ENCODE measurements at regions not wholly inside any gene's neighbourhood (a gene's known extent, or its start where the extent isn't known, plus 50 kb on each side); places are given as distances from the start of the nearest gene placed in this dataset.

- Histone ChIP-seq H3K4me3 (ENCODE audit: low read depth in 1 of 2, low read length in 2 of 2) (no peak overlapping the region), H3K4me1 (ENCODE audit: control insufficient read depth in 1 of 2, insufficient read depth in 2 of 2, low read length in 2 of 2) (no peaks in the 10 kb centered on the region), H3K36me3 (ENCODE audit: control insufficient read depth in 1 of 2, insufficient read depth in 2 of 2, low read length in 2 of 2) (no peaks in the 10 kb centered on the region), H3K27me3 (ENCODE audit: control insufficient read depth in 1 of 2, insufficient read depth in 2 of 2, low read length in 2 of 2) (no peaks in the 10 kb centered on the region), H3K9me3 (ENCODE audit: control insufficient read depth in 1 of 2, low read length in 2 of 2) (no peaks in the 10 kb centered on the region), H3K27ac (ENCODE audit: low read depth, low read length) (no peak overlapping the region), H3K9ac (ENCODE audit: low read depth in 1 of 2, low read length in 2 of 2) (no peak overlapping the region)
These were observed 814.5 kb downstream of the TBC1D22A start for GRCh38 chr22:47576908-47577307.

GRCh38 chr22:47575291-47575690 lies 812.8 kb downstream of the TBC1D22A start:
- H3K4me3 ChIP-seq (ENCODE audit: low read depth in 1 of 2, low read length in 2 of 2), result no peak overlapping the region
- H3K36me3 ChIP-seq (ENCODE audit: control insufficient read depth in 1 of 2, insufficient read depth in 2 of 2, low read length in 2 of 2), result no peaks in the 10 kb centered on the region
- no peaks in the 10 kb centered on the region for H3K27me3 ChIP-seq (ENCODE audit: control insufficient read depth in 1 of 2, insufficient read depth in 2 of 2, low read length in 2 of 2)
- no peaks in the 10 kb centered on the region for H3K4me1 ChIP-seq (ENCODE audit: control insufficient read depth in 1 of 2, insufficient read depth in 2 of 2, low read length in 2 of 2)
- no peak overlapping the region for H3K27ac ChIP-seq (ENCODE audit: low read depth, low read length)
- no peaks in the 10 kb centered on the region for H3K9me3 ChIP-seq (ENCODE audit: control insufficient read depth in 1 of 2, low read length in 2 of 2)
- no peak overlapping the region for H3K9ac ChIP-seq (ENCODE audit: low read depth in 1 of 2, low read length in 2 of 2)

- Histone ChIP-seq H3K9ac (ENCODE audit: low read depth in 1 of 2, low read length in 2 of 2) (no peak overlapping the region), H3K4me1 (ENCODE audit: control insufficient read depth in 1 of 2, insufficient read depth in 2 of 2, low read length in 2 of 2) (no peaks in the 10 kb centered on the region), H3K27me3 (ENCODE audit: control insufficient read depth in 1 of 2, insufficient read depth in 2 of 2, low read length in 2 of 2) (no peaks in the 10 kb centered on the region), H3K27ac (ENCODE audit: low read depth, low read length) (no peak overlapping the region), H3K4me3 (ENCODE audit: low read depth in 1 of 2, low read length in 2 of 2) (no peak overlapping the region), H3K36me3 (ENCODE audit: control insufficient read depth in 1 of 2, insufficient read depth in 2 of 2, low read length in 2 of 2) (no peaks in the 10 kb centered on the region), H3K9me3 (ENCODE audit: control insufficient read depth in 1 of 2, low read length in 2 of 2) (no peaks in the 10 kb centered on the region)
These were observed 812.1 kb downstream of the TBC1D22A start for GRCh38 chr22:47574556-47574955.

- H3K27ac ChIP-seq (ENCODE audit: low read depth, low read length), result no peak overlapping the region
- H3K9me3 ChIP-seq (ENCODE audit: control insufficient read depth in 1 of 2, low read length in 2 of 2), result no peaks in the 10 kb centered on the region
- H3K9ac ChIP-seq (ENCODE audit: low read depth in 1 of 2, low read length in 2 of 2), result no peak overlapping the region
- H3K36me3 ChIP-seq (ENCODE audit: control insufficient read depth in 1 of 2, insufficient read depth in 2 of 2, low read length in 2 of 2), result no peaks in the 10 kb centered on the region
- H3K27me3 ChIP-seq (ENCODE audit: control insufficient read depth in 1 of 2, insufficient read depth in 2 of 2, low read length in 2 of 2), result no peaks in the 10 kb centered on the region
- H3K4me1 ChIP-seq (ENCODE audit: control insufficient read depth in 1 of 2, insufficient read depth in 2 of 2, low read length in 2 of 2), result no peaks in the 10 kb centered on the region
- H3K4me3 ChIP-seq (ENCODE audit: low read depth in 1 of 2, low read length in 2 of 2), result no peak overlapping the region
These were observed 810.7 kb downstream of the TBC1D22A start for GRCh38 chr22:47573141-47573540.

GRCh38 chr22:47572443-47572842 lies 810.0 kb downstream of the TBC1D22A start:
- Histone ChIP-seq H3K9ac (ENCODE audit: low read depth in 1 of 2, low read length in 2 of 2) (no peak overlapping the region), H3K27ac (ENCODE audit: low read depth, low read length) (no peak overlapping the region), H3K4me3 (ENCODE audit: low read depth in 1 of 2, low read length in 2 of 2) (no peak overlapping the region)

GRCh38 chr22:47571616-47572015 lies 809.2 kb downstream of the TBC1D22A start:
- Histone ChIP-seq H3K27me3 (ENCODE audit: control insufficient read depth in 1 of 2, insufficient read depth in 2 of 2, low read length in 2 of 2) (no peaks in the 10 kb centered on the region), H3K9ac (ENCODE audit: low read depth in 1 of 2, low read length in 2 of 2) (no peak overlapping the region), H3K9me3 (ENCODE audit: control insufficient read depth in 1 of 2, low read length in 2 of 2) (no peaks in the 10 kb centered on the region), H3K27ac (ENCODE audit: low read depth, low read length) (no peak overlapping the region), H3K36me3 (ENCODE audit: control insufficient read depth in 1 of 2, insufficient read depth in 2 of 2, low read length in 2 of 2) (no peaks in the 10 kb centered on the region), H3K4me1 (ENCODE audit: control insufficient read depth in 1 of 2, insufficient read depth in 2 of 2, low read length in 2 of 2) (no peaks in the 10 kb centered on the region), H3K4me3 (ENCODE audit: low read depth in 1 of 2, low read length in 2 of 2) (no peak overlapping the region)

More at GRCh38 chr22:47572443-47572842, 810.0 kb downstream of the TBC1D22A start:
- no peaks in the 10 kb centered on the region for H3K27me3 ChIP-seq (ENCODE audit: control insufficient read depth in 1 of 2, insufficient read depth in 2 of 2, low read length in 2 of 2)
- no peaks in the 10 kb centered on the region for H3K4me1 ChIP-seq (ENCODE audit: control insufficient read depth in 1 of 2, insufficient read depth in 2 of 2, low read length in 2 of 2)
- no peaks in the 10 kb centered on the region for H3K9me3 ChIP-seq (ENCODE audit: control insufficient read depth in 1 of 2, low read length in 2 of 2)
- H3K36me3 ChIP-seq (ENCODE audit: control insufficient read depth in 1 of 2, insufficient read depth in 2 of 2, low read length in 2 of 2), result no peaks in the 10 kb centered on the region

DNA sequence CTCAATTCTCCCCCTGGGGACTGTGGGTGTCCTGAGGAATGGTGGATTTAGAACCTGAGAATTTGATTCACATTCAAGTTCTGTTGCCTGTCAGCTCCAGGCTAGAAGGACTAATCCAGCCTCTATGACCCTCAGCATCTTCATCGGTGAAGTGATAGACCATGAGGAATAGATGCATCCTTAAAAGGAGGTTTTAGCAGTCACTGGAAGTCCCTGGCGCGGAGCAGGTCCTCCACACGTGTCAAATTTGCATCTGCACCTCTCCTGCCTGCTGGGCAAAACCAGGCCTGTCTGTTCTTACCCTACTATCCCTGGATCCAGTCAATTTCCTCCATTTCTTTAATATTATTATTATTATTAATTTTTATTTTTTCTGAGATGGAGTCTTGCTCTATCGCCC lies 808.4 kb downstream of the TBC1D22A start:
- Histone ChIP-seq H3K9ac (ENCODE audit: low read depth in 1 of 2, low read length in 2 of 2) (no peak overlapping the region), H3K9me3 (ENCODE audit: control insufficient read depth in 1 of 2, low read length in 2 of 2) (no peaks in the 10 kb centered on the region), H3K4me3 (ENCODE audit: low read depth in 1 of 2, low read length in 2 of 2) (no peak overlapping the region), H3K27ac (ENCODE audit: low read depth, low read length) (no peak overlapping the region), H3K36me3 (ENCODE audit: control insufficient read depth in 1 of 2, insufficient read depth in 2 of 2, low read length in 2 of 2) (no peaks in the 10 kb centered on the region), H3K4me1 (ENCODE audit: control insufficient read depth in 1 of 2, insufficient read depth in 2 of 2, low read length in 2 of 2) (no peaks in the 10 kb centered on the region), H3K27me3 (ENCODE audit: control insufficient read depth in 1 of 2, insufficient read depth in 2 of 2, low read length in 2 of 2) (no peaks in the 10 kb centered on the region)

DNA sequence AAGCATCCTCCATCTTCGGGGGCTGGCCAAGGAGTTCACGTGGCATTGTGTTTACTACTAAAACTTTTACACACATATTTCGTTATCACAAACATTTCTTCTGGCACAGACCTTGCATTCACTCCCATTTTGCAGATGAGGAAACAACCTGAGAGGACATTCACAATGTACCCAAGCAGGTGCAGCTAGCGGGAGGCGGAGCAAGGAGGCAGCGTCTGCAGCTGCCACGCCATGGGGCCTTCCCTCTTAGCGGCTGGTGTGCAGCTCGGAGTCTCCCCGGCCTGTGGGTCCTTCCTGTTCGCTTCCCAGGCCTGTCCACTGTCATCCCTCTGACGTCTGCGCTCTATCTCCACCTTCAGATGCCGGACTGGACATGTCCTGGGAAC lies 807.8 kb downstream of the TBC1D22A start:
- H3K9me3 ChIP-seq (ENCODE audit: control insufficient read depth in 1 of 2, low read length in 2 of 2), result no peaks in the 10 kb centered on the region
- H3K27ac ChIP-seq (ENCODE audit: low read depth, low read length), result no peak overlapping the region
- H3K4me3 ChIP-seq (ENCODE audit: low read depth in 1 of 2, low read length in 2 of 2), result no peak overlapping the region
- no peaks in the 10 kb centered on the region for H3K36me3 ChIP-seq (ENCODE audit: control insufficient read depth in 1 of 2, insufficient read depth in 2 of 2, low read length in 2 of 2)
- H3K9ac ChIP-seq (ENCODE audit: low read depth in 1 of 2, low read length in 2 of 2), result no peak overlapping the region
- no peaks in the 10 kb centered on the region for H3K27me3 ChIP-seq (ENCODE audit: control insufficient read depth in 1 of 2, insufficient read depth in 2 of 2, low read length in 2 of 2)
- H3K4me1 ChIP-seq (ENCODE audit: control insufficient read depth in 1 of 2, insufficient read depth in 2 of 2, low read length in 2 of 2), result no peaks in the 10 kb centered on the region

DNA sequence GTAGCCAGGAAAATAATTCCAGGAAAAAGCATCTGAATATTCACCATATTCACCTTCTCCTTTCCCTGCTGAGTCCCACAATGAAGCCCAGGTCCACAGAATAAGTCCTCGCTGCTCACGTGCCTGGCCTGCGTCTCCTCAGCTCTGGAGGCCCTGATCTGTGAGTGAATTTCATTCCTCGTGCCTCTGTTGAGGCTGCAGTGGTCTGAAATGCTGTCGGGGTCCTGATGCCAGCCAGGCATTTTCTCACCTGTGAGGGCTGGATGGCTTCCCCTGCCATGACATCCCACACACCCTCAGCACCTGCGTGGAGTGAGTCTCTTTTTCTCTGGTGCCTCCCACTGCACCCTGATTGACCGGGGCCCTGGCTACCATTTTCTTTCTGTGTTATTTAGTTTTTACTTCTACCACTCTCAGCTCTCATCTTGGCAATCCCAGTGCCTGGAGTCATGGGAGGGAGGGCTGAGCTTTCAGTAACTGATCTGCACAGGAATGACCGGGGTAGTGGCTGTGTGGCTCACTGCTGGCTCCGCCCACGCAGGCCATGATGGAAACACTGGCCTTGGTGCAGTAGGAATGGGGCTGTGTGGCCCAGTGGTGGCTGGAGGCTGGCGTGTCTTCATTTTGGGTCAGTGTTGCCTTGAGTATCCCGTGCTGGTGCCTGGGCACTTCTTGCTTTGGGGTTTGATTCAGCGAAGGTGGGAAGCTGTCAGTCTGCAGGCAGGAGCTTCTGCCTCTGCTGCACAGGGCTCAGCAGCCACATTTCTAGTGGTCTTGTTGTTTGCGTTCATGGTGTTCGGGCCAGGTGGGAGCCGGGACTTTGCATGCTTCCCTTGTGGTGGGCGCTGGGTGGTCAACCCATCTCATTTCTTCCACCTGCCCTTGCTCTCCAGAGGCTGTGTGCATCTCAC lies 807.2 kb downstream of the TBC1D22A start:
- no peak overlapping the region for H3K4me3 ChIP-seq (ENCODE audit: low read depth in 1 of 2, low read length in 2 of 2)
- H3K27me3 ChIP-seq (ENCODE audit: control insufficient read depth in 1 of 2, insufficient read depth in 2 of 2, low read length in 2 of 2), result no peaks in the 10 kb centered on the region
- no peak overlapping the region for H3K9ac ChIP-seq (ENCODE audit: low read depth in 1 of 2, low read length in 2 of 2)
- H3K9me3 ChIP-seq (ENCODE audit: control insufficient read depth in 1 of 2, low read length in 2 of 2), result no peaks in the 10 kb centered on the region
- H3K4me1 ChIP-seq (ENCODE audit: control insufficient read depth in 1 of 2, insufficient read depth in 2 of 2, low read length in 2 of 2), result no peaks in the 10 kb centered on the region
- H3K36me3 ChIP-seq (ENCODE audit: control insufficient read depth in 1 of 2, insufficient read depth in 2 of 2, low read length in 2 of 2), result no peaks in the 10 kb centered on the region
- no peak overlapping the region for H3K27ac ChIP-seq (ENCODE audit: low read depth, low read length)

DNA sequence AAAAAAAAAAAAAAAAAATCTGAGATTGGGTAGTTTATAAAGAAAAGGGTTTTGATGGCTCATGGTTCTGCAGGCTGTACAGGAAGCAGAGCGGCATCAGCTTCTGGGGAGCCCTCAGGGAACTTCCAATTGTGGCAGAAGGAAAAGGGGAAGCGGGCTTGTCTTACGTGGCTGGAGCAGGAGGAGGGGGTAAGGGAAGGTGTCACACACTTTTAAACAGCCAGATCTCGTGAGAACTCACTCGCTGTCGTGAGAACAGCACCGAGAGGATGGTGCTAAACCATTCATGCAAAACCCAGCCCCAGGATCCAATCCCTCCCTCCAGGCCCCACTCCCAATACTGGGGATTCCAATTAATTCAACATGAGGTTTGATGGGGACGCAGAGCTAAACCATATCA lies 806.2 kb downstream of the TBC1D22A start:
- Histone ChIP-seq H3K36me3 (ENCODE audit: control insufficient read depth in 1 of 2, insufficient read depth in 2 of 2, low read length in 2 of 2) (no peaks in the 10 kb centered on the region), H3K27me3 (ENCODE audit: control insufficient read depth in 1 of 2, insufficient read depth in 2 of 2, low read length in 2 of 2) (no peaks in the 10 kb centered on the region), H3K4me1 (ENCODE audit: control insufficient read depth in 1 of 2, insufficient read depth in 2 of 2, low read length in 2 of 2) (no peaks in the 10 kb centered on the region), H3K9me3 (ENCODE audit: control insufficient read depth in 1 of 2, low read length in 2 of 2) (no peaks in the 10 kb centered on the region), H3K4me3 (ENCODE audit: low read depth in 1 of 2, low read length in 2 of 2) (no peak overlapping the region), H3K27ac (ENCODE audit: low read depth, low read length) (no peak overlapping the region), H3K9ac (ENCODE audit: low read depth in 1 of 2, low read length in 2 of 2) (no peak overlapping the region)

Measured in duodenal mucosa (tissue), 2 donors.